ENCODE measurements at regions not wholly inside any gene's neighbourhood (a gene's known extent, or its start where the extent isn't known, plus 50 kb on each side); places are given as distances from the start of the nearest gene placed in this dataset.

- TF ChIP-seq POLR2A (IDR thresholded peaks at IDR 0.05) (no peak), CTCF (IDR thresholded peaks at IDR 0.05 in 8 of 11, conservative IDR thresholded peaks at IDR 0.05 in 3 of 11) (no peak), POLR2AphosphoS5 (IDR thresholded peaks at IDR 0.05) (no peak)
Measured at GRCh38 chr14:26180221-26180620, 417.6 kb downstream of the NOVA1 start.
